PC-9 (cell line): ENCODE measurements at regions not wholly inside any gene's neighbourhood (a gene's known extent, or its start where the extent isn't known, plus 50 kb on each side); places are given as distances from the start of the nearest gene placed in this dataset.

ENCODE experiments used
- CTCF ChIP-seq: fragments of 200-600 bp; sonication (generic); conservative IDR thresholded peaks from 2 replicates; pipeline ENCODE4 v1.6.1; 2017; ENCODE audit warnings: mixed run types, antibody characterized with exemption, mild to moderate bottlenecking, moderate library complexity
- EZH2 ChIP-seq: fragments of 200-600 bp; sonication (generic); IDR thresholded peaks from 2 replicates; pipeline ENCODE4 v1.8.0; 2017; ENCODE audit warnings: antibody characterized with exemption, low read depth

GRCh38 chr14:94977016-94977415, 180.3 kb downstream of the DICER1 start:
- TF ChIP-seq CTCF (no peak), EZH2 (no peak)
